ENCODE measurements at regions not wholly inside any gene's neighbourhood (a gene's known extent, or its start where the extent isn't known, plus 50 kb on each side); places are given as distances from the start of the nearest gene placed in this dataset.

DNA sequence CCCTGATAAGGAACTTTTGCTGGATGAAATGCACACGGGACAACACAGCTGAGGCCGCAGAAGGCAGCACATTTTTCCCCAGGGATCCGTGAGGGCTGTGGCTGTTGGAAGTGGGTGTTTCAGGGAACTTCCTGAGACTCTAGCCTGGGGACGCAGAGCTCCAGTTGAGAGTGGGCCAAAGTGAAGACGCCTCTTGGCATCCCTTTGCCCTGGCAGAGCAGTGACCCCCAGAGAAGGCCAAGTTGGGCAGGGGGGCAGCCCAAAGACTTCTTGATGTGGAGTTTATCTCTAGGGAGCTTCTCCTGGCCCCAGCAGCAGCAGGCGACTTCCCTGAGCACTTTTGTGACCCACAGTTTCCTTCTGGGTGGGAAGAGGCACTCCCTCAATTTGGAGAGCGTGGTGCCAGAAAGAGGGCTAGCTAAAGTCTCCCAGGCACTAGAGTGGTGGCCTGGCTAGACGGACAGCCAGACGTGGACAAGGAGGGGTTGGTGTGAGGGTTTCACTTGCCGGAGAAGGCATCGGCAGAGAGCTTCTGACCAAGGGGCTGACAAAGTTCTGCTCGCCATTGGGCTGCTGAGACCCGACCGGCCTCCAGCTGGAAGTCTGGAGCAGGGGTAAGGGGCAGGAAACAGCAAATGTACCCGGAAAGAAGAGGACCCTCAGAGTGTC, 108.8 kb downstream of the ACKR3 start:
- TF ChIP-seq, protein P1, sequence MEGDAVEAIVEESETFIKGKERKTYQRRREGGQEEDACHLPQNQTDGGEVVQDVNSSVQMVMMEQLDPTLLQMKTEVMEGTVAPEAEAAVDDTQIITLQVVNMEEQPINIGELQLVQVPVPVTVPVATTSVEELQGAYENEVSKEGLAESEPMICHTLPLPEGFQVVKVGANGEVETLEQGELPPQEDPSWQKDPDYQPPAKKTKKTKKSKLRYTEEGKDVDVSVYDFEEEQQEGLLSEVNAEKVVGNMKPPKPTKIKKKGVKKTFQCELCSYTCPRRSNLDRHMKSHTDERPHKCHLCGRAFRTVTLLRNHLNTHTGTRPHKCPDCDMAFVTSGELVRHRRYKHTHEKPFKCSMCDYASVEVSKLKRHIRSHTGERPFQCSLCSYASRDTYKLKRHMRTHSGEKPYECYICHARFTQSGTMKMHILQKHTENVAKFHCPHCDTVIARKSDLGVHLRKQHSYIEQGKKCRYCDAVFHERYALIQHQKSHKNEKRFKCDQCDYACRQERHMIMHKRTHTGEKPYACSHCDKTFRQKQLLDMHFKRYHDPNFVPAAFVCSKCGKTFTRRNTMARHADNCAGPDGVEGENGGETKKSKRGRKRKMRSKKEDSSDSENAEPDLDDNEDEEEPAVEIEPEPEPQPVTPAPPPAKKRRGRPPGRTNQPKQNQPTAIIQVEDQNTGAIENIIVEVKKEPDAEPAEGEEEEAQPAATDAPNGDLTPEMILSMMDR (IDR thresholded peaks at IDR 0.05; ENCODE audit: poor library complexity, severe bottlenecking), result no peak
- TF ChIP-seq EZH2 (IDR thresholded peaks at IDR 0.05; ENCODE audit: borderline replicate concordance, insufficient read depth, low read length, poor library complexity, severe bottlenecking) (no peak), EP300 (conservative IDR thresholded peaks at IDR 0.05; ENCODE audit: poor library complexity, severe bottlenecking) (no peak), POLR2AphosphoS5 (IDR thresholded peaks at IDR 0.05) (no peak), REST (IDR thresholded peaks at IDR 0.05; ENCODE audit: borderline replicate concordance) (no peak), RAD21 (conservative IDR thresholded peaks at IDR 0.05) (no peak), TAF1 (IDR thresholded peaks at IDR 0.05; ENCODE audit: low read depth) (no peak), MXI1 (conservative IDR thresholded peaks at IDR 0.05; ENCODE audit: poor library complexity, severe bottlenecking) (no peak)

Data from neural cell (in vitro differentiated cells).